ENCODE measurements at regions not wholly inside any gene's neighbourhood (a gene's known extent, or its start where the extent isn't known, plus 50 kb on each side); places are given as distances from the start of the nearest gene placed in this dataset.

GRCh38 chr16:51723036-51723724, 572.1 kb upstream of the SALL1 start:
- H3K4me1 Mint-ChIP-seq (ENCODE audit: low read depth) = no peaks in the 10 kb centered on the region
- intact Hi-C loops (cut with micrococcal nuclease) = no loop called here
- H3K9me3 Mint-ChIP-seq = no peaks in the 10 kb centered on the region
- no peaks in the 10 kb centered on the region for H3K36me3 Mint-ChIP-seq (ENCODE audit: low read depth)
- H3K27me3 Mint-ChIP-seq = no peaks in the 10 kb centered on the region
- no peak overlapping the region for H3K27ac Mint-ChIP-seq
- H3K4me3 Mint-ChIP-seq = no peak overlapping the region

- intact Hi-C loops (cut with micrococcal nuclease) = no loop called here
- no peaks in the 10 kb centered on the region for H3K4me1 Mint-ChIP-seq (ENCODE audit: low read depth)
- no peaks in the 10 kb centered on the region for H3K36me3 Mint-ChIP-seq (ENCODE audit: low read depth)
- H3K9me3 Mint-ChIP-seq = peaks cover 1% of the 10 kb centered on the region
- no peaks in the 10 kb centered on the region for H3K27me3 Mint-ChIP-seq
- H3K4me3 Mint-ChIP-seq = no peak overlapping the region
- no peak overlapping the region for H3K27ac Mint-ChIP-seq
Observed at GRCh38 chr16:51722467-51722866, 571.4 kb upstream of the SALL1 start.

GRCh38 chr16:51719376-51719775, 568.3 kb upstream of the SALL1 start:
- H3K4me3 Mint-ChIP-seq = no peak overlapping the region
- no peaks in the 10 kb centered on the region for H3K4me1 Mint-ChIP-seq (ENCODE audit: low read depth)
- H3K27ac Mint-ChIP-seq = no peak overlapping the region
- no peaks in the 10 kb centered on the region for H3K27me3 Mint-ChIP-seq
- intact Hi-C loops (cut with micrococcal nuclease) = no loop called here
- peaks cover 14% of the 10 kb centered on the region for H3K9me3 Mint-ChIP-seq
- no peaks in the 10 kb centered on the region for H3K36me3 Mint-ChIP-seq (ENCODE audit: low read depth)

GRCh38 chr16:51716195-51716594, 565.1 kb upstream of the SALL1 start:
- peaks cover 28% of the 10 kb centered on the region for H3K9me3 Mint-ChIP-seq
- H3K27me3 Mint-ChIP-seq = no peaks in the 10 kb centered on the region
- no peaks in the 10 kb centered on the region for H3K4me1 Mint-ChIP-seq (ENCODE audit: low read depth)
- H3K4me3 Mint-ChIP-seq = no peak overlapping the region
- no peak overlapping the region for H3K27ac Mint-ChIP-seq
- intact Hi-C loops (cut with micrococcal nuclease) = no loop called here
- no peaks in the 10 kb centered on the region for H3K36me3 Mint-ChIP-seq (ENCODE audit: low read depth)

GRCh38 chr16:51713502-51713901, 562.4 kb upstream of the SALL1 start:
- Mint-ChIP-seq H3K27me3 (no peaks in the 10 kb centered on the region), H3K9me3 (peaks cover 37% of the 10 kb centered on the region)

GRCh38 chr16:51710905-51711563, 560.0 kb upstream of the SALL1 start:
- Mint-ChIP-seq H3K4me1 (ENCODE audit: low read depth) (no peaks in the 10 kb centered on the region), H3K27me3 (no peaks in the 10 kb centered on the region), H3K36me3 (ENCODE audit: low read depth) (no peaks in the 10 kb centered on the region), H3K9me3 (peaks cover 33% of the 10 kb centered on the region), H3K4me3 (no peak overlapping the region), H3K27ac (no peak overlapping the region)
- intact Hi-C loops (cut with micrococcal nuclease) = no loop called here

More at GRCh38 chr16:51713502-51713901, 562.4 kb upstream of the SALL1 start:
- no peaks in the 10 kb centered on the region for H3K36me3 Mint-ChIP-seq (ENCODE audit: low read depth)
- H3K4me3 Mint-ChIP-seq = no peak overlapping the region
- H3K4me1 Mint-ChIP-seq (ENCODE audit: low read depth) = no peaks in the 10 kb centered on the region
- intact Hi-C loops (cut with micrococcal nuclease) = no loop called here
- no peak overlapping the region for H3K27ac Mint-ChIP-seq

GRCh38 chr16:51710186-51710585, 559.1 kb upstream of the SALL1 start:
- Mint-ChIP-seq H3K27ac (no peak overlapping the region), H3K4me1 (ENCODE audit: low read depth) (no peaks in the 10 kb centered on the region), H3K9me3 (peaks cover 32% of the 10 kb centered on the region), H3K27me3 (no peaks in the 10 kb centered on the region), H3K4me3 (no peak overlapping the region), H3K36me3 (ENCODE audit: low read depth) (no peaks in the 10 kb centered on the region)
- intact Hi-C loops (cut with micrococcal nuclease) = no loop called here

GRCh38 chr16:51708861-51709260, 557.8 kb upstream of the SALL1 start:
- intact Hi-C loops (cut with micrococcal nuclease) = no loop called here
- Mint-ChIP-seq H3K9me3 (peaks cover 39% of the 10 kb centered on the region), H3K4me3 (no peak overlapping the region), H3K36me3 (ENCODE audit: low read depth) (no peaks in the 10 kb centered on the region), H3K27me3 (no peaks in the 10 kb centered on the region), H3K4me1 (ENCODE audit: low read depth) (no peaks in the 10 kb centered on the region), H3K27ac (no peak overlapping the region)

GRCh38 chr16:51707666-51708065, 556.6 kb upstream of the SALL1 start:
- intact Hi-C loops (cut with micrococcal nuclease) = no loop called here
- Mint-ChIP-seq H3K27ac (no peak overlapping the region), H3K9me3 (peaks cover 36% of the 10 kb centered on the region), H3K4me1 (ENCODE audit: low read depth) (no peaks in the 10 kb centered on the region), H3K4me3 (no peak overlapping the region), H3K27me3 (no peaks in the 10 kb centered on the region), H3K36me3 (ENCODE audit: low read depth) (no peaks in the 10 kb centered on the region)

- Mint-ChIP-seq H3K36me3 (ENCODE audit: low read depth) (no peaks in the 10 kb centered on the region), H3K27me3 (no peaks in the 10 kb centered on the region), H3K4me1 (ENCODE audit: low read depth) (no peaks in the 10 kb centered on the region), H3K4me3 (no peak overlapping the region), H3K9me3 (peaks cover 44% of the 10 kb centered on the region), H3K27ac (no peak overlapping the region)
- intact Hi-C loops (cut with micrococcal nuclease) = no loop called here
Observed at GRCh38 chr16:51705142-51705541, 554.1 kb upstream of the SALL1 start.

GRCh38 chr16:51701025-51701424, 550.0 kb upstream of the SALL1 start:
- Mint-ChIP-seq H3K27ac (no peak overlapping the region), H3K9me3 (peaks cover 26% of the 10 kb centered on the region), H3K27me3 (no peaks in the 10 kb centered on the region), H3K4me1 (ENCODE audit: low read depth) (no peaks in the 10 kb centered on the region), H3K36me3 (ENCODE audit: low read depth) (no peaks in the 10 kb centered on the region), H3K4me3 (no peak overlapping the region)
- intact Hi-C loops (cut with micrococcal nuclease) = no loop called here

- intact Hi-C loops (cut with micrococcal nuclease) = no loop called here
- Mint-ChIP-seq H3K27me3 (no peaks in the 10 kb centered on the region), H3K36me3 (ENCODE audit: low read depth) (no peaks in the 10 kb centered on the region), H3K4me1 (ENCODE audit: low read depth) (no peaks in the 10 kb centered on the region), H3K4me3 (no peak overlapping the region), H3K9me3 (peaks cover 24% of the 10 kb centered on the region), H3K27ac (no peak overlapping the region)
Observed at GRCh38 chr16:51699686-51700396, 548.8 kb upstream of the SALL1 start.

GRCh38 chr16:51698647-51699046, 547.6 kb upstream of the SALL1 start:
- no peaks in the 10 kb centered on the region for H3K36me3 Mint-ChIP-seq (ENCODE audit: low read depth)

GRCh38 chr16:51697454-51697853, 546.4 kb upstream of the SALL1 start:
- peaks cover 20% of the 10 kb centered on the region for H3K9me3 Mint-ChIP-seq
- intact Hi-C loops (cut with micrococcal nuclease) = no loop called here
- no peaks in the 10 kb centered on the region for H3K4me1 Mint-ChIP-seq (ENCODE audit: low read depth)
- H3K27ac Mint-ChIP-seq = no peak overlapping the region
- H3K36me3 Mint-ChIP-seq (ENCODE audit: low read depth) = no peaks in the 10 kb centered on the region
- no peaks in the 10 kb centered on the region for H3K27me3 Mint-ChIP-seq
- no peak overlapping the region for H3K4me3 Mint-ChIP-seq

More at GRCh38 chr16:51698647-51699046, 547.6 kb upstream of the SALL1 start:
- peaks cover 20% of the 10 kb centered on the region for H3K9me3 Mint-ChIP-seq
- no peak overlapping the region for H3K4me3 Mint-ChIP-seq
- no peaks in the 10 kb centered on the region for H3K27me3 Mint-ChIP-seq
- no peaks in the 10 kb centered on the region for H3K4me1 Mint-ChIP-seq (ENCODE audit: low read depth)
- H3K27ac Mint-ChIP-seq = no peak overlapping the region
- intact Hi-C loops (cut with micrococcal nuclease) = no loop called here
